ENCODE measurements at regions not wholly inside any gene's neighbourhood (a gene's known extent, or its start where the extent isn't known, plus 50 kb on each side); places are given as distances from the start of the nearest gene placed in this dataset.
A peak's percentile ranks its signal among the peaks of the same experiment; 100 is the strongest.
"Not testable (repeated sequence)": the region's sequence is repeated elsewhere in the genome, so short reads cannot be mapped to it uniquely, and the experiment has no call there.

DNA sequence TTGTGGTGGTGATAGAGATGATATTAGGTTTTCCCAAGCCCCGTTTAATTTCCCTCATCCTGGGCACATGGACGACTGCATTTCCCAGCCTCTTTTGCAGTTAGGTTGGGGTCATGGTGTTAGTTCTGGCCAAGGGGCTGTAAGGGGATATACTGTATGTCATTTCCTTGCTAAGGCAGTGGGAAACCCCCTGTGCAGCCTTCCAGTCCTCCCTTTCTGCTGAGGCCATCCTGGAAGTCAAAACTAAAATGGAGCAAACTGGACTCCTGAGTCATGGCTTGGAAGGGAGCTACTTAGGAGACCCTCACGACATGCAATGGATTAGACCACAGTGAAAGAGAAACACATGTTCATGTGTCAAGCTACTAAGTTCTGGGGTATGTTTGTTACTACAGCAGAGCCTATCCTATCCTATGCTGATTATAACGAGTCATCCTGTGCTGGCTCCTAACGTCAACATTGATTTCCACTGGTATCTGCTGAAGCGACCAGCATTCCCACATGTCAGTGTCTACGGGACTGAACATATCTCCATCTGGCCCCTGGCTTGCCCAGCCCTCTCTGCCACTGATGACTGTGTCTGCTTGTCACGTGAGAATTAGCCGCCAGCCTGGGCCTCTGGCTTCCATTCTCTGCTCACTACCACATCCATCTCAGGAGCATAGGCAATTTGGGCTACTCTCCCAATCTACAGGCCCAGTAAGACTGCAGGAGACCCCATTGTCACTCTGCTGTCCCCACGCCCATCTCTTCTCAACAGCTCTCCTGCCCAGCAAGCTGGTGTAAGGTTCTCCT, 85.6 kb upstream of the MEF2A start:
- no peak for DNase-seq
- no peak for ATAC-seq

DNA sequence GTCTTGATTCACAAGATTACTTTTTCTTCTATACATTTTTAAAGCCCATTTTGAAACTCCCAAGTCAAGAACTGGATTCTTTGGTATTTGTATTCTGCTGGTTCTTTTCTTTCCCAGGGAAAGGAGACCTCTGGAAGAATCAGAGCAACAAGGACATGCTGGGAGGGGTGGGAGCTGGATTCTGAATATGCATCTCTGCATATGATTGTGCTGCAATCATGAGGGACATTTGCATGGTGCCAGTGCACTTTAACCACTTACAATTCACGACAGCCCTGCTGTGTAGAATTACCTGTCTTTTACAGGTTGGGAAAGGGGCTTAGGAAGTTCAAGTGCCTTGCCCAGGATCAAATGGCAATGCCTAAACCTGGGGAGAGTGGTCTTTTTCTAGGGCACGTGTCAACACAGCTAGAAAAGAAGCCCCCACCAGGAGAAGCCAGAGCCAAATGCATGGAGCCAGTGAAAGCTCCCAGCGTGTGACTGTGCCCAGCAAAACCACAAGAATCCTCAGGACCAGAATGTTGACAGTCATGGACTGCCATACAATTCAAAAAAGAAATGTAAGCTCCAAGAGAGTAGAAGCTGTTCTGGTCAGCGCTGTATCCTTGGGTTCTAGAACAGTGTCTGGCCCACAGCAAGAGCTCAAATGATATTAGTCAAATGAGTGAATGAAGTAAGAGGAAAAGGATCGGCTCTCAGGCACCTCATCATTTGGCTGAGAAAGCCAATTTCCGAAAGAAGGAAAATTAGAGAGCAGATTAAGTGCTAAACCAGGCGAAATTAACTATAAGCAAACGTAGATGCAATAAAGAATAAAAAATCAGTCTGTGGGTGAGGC, 84.5 kb upstream of the MEF2A start:
- no peak for DNase-seq
- ATAC-seq, result no peak
- intact Hi-C loops (cut with DNase I, micrococcal nuclease), result no loop called here

More for the DNA sequence above, 85.6 kb upstream of the MEF2A start:
- intact Hi-C loops (cut with DNase I, micrococcal nuclease), result no loop called here

DNA sequence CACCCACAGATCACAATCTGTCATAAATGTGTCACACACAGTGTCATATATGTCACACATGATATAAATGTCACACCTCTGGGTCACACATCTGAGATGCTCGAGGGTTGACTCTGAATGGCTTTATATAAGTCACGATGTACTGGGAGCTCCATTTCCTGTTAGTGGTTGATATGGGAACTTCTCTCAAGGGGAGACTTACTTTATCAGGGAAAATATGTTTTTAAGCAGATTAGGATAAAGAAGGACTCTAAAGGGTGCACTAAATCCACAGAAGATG, 83.9 kb upstream of the MEF2A start:
- DNase-seq (no peak), ATAC-seq (no peak)
- intact Hi-C loops (cut with DNase I, micrococcal nuclease), result no loop called here

DNA sequence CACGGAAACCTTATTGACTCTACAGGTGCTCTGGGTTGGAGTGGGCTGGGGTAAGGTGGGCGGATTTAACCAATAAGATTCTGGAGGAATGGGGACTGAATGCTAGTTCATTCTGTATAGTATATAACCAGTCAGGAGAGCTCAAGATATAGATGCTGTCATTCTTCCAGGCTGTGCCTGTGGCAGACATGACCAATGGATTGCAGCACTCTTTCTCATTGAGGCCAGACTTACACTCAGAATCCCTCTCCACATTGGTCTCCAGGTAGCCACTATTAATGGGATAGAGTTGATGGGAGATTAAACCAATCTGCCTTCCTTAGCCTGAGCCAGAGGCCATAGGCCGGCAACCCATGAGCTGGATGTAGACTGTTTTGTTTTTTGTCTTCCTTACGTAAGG, 82.8 kb upstream of the MEF2A start:
- intact Hi-C loops (cut with DNase I, micrococcal nuclease), result no loop called here
- no peak for DNase-seq
- ATAC-seq, result no peak

DNA sequence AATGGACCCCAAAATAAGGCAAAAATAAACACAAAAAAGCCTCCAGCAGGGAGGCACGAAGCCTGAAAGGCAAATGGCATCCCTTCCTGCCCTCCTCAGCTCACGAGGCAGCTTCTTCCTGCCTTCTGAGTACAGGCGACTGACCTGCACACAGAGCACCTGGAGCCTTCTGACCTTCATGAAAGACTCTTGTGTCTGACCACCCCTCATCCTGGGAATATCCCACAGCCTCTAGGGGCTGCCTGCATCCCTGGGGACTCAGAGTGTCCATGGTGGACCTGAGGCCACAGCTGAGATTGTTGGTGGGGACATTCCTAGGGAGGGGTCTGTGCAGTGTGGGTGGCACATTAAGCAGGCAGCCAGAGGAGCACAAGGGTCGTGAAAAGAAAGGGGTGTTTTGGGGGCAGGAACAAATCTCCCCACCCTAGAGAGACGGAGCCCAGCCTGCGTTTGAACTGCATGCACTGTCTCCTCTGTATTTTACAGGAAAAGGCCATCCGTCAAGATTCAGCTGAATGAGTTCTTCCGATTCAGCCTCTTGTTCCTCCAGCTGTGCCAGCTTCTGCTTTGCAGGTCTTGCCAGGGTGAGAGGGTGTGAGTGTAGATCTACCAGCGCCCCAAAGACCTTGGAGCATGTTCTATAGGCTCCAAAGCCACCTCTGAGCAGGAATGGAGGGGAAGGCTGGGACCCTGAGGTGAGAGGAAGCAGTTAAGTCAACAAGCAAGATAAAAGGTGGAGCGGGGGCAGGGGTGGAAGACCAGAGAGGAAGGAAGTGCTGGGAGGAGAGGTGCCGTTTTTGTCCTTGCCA, 80.4 kb upstream of the MEF2A start:
- DNase-seq, result no peak
- intact Hi-C loops (cut with DNase I, micrococcal nuclease), result no loop called here
- peak; percentile 3 for ATAC-seq

DNA sequence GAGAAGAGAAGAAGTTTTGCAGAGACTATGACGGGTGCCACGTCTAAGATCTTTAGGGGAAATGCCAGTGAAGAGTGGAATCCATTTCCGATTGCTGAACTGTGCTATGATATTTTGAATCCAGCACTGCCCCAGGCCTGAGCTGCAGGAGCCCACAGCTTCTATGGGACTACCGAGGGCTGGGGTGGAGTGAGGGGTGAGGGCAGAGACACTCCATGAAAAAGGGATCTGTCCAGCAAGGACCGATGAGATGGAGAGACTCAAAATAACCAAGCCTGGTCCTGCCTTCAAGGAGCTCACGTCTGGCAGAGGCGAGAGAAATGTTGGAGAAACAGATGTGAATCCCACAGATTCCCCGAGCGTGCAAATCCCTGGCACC, 79.8 kb upstream of the MEF2A start:
- intact Hi-C loops (cut with DNase I, micrococcal nuclease), result no loop called here
- peak; percentile 21 for ATAC-seq
- no peak for DNase-seq

DNA sequence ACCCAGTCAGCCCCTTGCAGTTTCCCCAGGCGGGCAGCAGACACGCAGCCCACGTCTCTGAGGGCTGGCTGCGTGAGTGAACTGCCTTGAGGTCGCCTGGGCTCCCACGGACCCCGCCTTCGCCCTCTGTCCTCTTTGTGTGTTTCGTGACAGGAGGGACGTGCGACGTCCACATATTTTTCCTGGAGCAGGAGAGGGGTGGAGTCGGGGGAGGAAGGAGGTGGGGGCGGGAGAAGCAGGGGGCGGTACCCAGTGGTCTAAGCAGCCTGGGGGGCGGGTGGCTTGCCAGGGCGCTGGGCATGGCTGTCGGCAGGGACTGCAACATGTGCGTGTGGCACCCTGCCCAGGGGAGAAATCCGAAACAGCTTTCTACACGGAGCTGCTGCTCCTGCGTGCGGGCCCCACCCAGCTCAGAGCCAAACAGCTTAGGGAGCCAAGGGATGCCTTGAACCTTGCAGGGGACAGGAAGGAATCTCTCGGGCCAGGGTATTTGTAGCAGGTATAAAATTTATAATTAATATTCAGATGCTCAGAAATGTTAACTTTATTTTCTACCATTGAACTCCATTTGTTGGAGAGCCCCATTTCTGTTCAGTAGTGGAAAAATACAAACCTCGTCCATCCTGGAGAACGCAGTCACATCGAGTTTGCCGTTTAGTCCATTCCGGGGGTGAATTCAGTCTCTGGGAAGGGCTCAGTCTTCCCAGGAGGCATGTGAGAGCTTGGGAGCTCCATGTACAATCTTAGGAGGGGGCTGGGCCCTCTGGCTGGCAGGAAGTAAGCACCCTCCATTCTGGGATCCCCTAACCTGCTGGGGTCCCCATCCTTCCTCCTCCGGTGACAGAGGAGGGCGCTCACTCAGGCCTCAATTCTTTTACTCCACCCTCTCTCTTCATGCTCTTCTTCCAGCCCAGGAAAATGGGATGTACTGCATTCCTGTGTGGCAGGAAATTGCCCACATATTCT, 79.1 kb upstream of the MEF2A start:
- ATAC-seq (peak; percentile 91), DNase-seq (peak; percentile 67 to 69)
- intact Hi-C loops (cut with DNase I, micrococcal nuclease), result no loop called here

DNA sequence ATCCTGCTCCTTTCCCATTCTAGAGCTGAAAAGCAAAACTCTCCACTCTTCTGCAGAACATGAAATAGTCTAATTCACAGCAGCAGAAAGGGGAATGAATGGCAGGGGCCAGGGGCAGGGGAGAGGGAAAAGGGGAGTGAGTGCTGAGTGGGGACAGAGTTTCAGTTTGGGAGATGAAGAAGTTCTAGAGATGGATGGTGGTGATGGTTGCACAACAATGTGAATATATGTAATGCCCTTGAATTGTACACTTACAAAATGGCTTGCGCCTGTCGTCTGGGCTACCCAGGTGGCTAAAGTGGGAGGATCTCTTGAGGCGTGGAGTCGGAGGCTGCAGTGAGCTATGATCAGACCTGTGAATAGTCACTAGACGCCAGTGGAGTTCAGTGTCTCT, 78.5 kb upstream of the MEF2A start:
- intact Hi-C loops (cut with DNase I, micrococcal nuclease), result no loop called here
- DNase-seq, result no peak
- ATAC-seq, result no peak

DNA sequence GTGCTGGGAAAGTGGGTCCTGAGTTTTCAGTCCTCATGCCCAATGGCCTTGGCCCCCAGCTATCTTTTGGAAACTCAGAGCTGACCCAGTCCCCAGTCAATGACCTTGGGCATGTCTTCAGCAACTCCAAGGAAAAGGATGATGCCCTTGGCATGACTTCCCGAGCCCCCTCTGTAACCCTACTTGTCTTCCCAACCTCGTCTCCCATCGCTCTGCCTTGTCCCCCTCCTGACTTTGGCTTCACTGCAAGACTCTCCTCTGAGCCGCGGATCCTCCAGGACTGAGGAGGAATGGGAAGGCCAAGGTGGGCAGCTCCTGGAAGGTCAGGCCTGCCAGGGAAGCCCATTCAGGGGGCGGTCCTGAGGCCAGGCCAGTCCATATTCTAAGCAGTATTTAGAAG, 73.5 kb upstream of the MEF2A start:
- DNase-seq (no peak), ATAC-seq (no peak)
- intact Hi-C loops (cut with DNase I, micrococcal nuclease), result no loop called here

DNA sequence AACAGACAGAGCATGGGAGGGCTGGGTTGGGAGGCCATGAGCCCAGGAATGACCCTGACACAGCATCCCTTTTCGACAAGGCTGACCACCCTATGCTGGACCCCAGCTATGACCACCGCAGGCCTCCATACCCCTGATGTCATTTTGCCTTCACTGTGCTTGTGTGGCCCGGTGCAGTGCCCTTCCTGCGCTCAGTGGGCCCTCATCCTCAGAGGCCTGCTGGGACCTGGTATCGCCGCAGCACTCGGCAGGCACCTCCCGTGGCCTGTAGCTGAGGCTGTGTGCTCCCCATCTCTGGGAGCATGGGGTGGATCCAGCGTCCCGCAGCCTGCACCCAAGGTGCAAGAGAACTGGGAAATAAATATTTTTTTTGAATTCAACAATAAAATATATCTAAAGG, 73.1 kb upstream of the MEF2A start:
- DNase-seq (no peak), ATAC-seq (no peak)
- intact Hi-C loops (cut with DNase I, micrococcal nuclease), result no loop called here

DNA sequence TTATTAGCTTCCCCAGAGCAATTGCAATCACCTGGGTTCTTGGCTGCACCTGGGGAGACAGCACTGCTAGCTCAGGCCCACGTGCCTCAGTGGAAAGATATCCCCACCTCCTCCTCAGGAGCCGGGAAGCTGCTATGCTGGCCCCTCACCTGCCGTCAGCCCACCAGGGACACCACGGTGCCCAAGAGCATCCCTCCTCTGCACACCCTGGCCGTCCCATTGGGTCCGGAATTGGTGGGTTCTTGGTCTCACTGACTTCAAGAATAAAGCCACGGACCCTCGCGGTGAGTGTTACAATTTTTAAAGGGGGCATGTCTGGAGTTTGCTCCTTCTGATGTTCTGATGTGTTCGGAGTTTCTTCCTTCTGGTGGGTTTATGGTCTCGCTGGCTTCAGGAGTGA, 72.3 kb upstream of the MEF2A start:
- DNase-seq (no peak), ATAC-seq (no peak)
- intact Hi-C loops (cut with DNase I, micrococcal nuclease), result no loop called here

DNA sequence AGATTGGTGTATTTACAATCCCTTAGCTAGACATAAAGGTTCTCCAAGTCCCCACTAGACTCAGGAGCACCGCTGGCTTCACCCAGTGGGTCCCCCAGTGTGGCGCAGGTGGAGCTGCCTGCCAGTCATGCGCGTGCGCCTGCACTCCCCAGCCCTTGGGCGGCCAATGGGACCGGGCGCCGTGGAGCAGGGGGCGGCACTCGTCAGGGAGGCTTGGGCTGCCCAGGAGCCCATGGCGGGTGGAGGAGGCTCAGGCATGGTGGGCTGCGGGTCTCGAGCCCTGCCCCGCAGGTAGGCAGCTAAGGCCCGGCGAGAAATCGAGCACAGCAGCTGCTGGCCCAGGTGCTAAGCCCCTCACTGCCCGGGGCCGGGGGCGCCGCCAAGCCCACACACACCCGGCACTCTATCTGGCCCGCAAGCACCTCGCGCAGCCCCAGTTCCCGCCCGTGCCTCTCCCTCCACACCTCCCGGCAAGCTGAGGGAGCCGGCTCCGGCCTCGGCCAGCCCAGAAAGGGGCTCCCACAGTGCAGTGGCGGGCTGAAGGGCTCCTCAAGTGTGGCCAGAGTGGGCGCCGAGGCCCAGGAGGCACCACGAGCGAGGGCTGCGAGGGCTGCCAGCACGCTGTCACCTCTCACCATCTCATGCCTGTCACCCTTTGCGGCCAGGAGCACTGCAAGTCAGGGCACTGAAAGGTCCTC, 71.1 kb upstream of the MEF2A start:
- not testable (repeated sequence) for ATAC-seq, DNase-seq

DNA sequence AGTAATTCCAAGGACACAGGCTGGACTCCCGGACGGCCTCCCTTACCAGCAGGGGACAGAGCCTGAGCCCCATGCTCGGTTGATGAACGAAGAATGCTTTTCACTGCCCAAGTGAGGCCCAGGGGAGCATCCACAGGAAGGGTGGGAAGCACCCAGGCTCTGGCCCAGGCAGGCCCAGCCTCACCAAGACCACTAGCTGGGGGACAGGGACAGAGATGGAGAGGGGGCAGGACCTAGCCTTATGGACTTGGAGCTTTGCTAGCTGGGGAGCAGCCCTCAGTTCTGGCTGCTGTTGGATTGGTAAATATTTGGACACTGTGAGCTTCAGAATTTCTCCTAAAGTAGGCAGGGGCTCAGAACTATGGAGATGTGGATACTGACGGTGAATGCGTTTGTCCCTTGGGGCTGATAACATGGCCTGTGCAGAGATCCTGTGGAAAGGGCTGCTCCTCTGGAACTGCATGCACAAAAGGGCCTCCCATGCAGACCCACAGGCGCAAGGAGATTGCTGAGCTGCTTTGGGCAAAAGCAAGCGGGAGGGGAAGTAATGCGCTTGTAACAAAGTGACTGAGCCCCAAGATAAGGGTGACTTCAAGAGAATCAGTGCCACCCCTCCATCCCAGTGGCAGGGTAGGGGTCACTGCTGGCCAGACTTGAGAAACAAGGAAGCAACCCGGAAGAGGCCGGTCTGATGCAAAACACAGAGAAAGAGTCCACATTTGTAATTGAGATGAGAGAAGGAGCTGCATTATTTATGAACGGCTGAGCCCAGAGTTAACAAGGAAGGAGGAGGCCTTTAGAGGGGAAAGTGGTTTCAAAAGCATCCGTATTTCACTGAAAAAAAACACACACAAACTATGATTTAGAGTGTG, 70.1 kb upstream of the MEF2A start:
- DNase-seq, result no peak
- no peak for ATAC-seq
- intact Hi-C loops (cut with DNase I, micrococcal nuclease), result no loop called here

More for the DNA sequence above, 71.1 kb upstream of the MEF2A start:
- intact Hi-C loops (cut with DNase I, micrococcal nuclease), result not testable (repeated sequence)

DNA sequence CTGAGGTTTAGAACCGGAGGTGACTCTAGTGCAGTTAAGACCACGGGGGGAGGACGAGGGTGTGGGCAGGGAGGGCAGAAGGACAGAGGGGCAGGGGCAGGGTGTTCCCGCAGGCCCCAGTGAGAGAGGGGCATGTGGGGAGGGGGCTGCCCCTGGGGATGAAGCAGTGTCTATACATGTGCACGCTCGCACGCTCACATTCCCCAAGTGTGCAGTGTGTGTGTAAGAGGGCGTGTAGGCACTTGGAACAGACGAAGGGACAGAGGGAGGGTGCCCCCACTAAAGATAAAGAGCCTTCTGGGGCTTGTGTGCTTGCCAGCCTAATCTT, 69.5 kb upstream of the MEF2A start:
- ATAC-seq (no peak), DNase-seq (no peak)
- intact Hi-C loops (cut with DNase I, micrococcal nuclease), result no loop called here

DNA sequence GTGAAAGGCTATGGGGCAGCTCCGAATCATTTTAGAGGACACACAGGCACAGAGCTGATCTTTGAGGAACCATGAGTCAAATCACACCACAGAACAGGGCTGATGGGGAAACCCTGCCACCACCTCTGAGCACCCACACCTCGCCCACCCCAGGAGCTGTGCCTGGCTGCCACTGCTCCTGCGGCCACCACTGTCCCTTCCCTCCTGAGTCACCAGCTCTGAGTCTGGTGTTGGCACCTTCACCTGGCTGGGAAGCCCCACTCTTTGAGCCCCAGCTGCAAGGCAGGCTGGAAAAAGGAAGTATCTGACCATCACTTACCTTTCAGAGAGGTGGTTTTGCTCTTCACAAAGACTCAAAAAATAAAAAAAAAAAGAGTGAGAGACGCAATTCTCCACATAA, 63.6 kb upstream of the MEF2A start:
- ATAC-seq (no peak), DNase-seq (no peak)
- intact Hi-C loops (cut with DNase I, micrococcal nuclease), result no loop called here

DNA sequence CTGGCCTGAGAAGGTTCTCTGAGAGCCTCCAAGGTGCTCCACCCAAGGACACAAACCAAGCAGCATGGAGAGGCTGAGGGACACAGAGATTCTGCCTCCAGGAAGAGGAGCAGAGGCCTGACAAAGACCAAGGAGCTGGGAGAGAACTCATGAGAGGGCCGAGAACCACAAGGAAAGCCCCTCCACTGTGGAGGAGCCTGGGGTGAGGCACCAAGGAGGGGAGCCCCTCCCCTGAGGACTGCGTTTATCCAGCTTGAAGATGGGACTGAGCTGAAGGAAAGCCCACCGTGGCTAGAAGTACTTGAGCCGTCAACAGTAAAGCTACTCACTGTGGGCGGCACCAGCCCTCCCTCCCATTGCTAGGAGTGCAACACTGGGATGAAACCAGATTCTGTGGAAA, 63.1 kb upstream of the MEF2A start:
- intact Hi-C loops (cut with DNase I, micrococcal nuclease), result no loop called here
- no peak for DNase-seq
- no peak for ATAC-seq

DNA sequence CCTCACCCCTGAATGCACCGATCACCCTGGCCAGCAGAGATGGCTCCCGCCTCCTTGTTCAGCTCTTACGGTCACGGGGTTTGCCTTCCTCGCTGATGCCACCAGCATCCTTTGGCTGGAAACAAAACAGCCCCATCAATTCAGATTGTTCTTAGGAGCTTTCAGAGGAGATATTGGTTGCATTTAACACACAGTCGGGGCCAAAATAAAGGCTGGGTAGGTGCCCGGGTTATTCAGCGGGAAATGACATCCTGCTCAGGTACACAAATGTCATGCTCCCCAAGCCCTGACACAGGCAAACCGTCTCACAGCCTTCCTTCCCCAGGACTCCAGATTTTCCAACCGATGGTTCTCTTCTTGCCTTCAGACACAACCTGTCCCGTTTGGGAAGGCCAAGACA, 62.4 kb upstream of the MEF2A start:
- DNase-seq (no peak), ATAC-seq (no peak)
- intact Hi-C loops (cut with DNase I, micrococcal nuclease), result no loop called here

Measured in left colon (tissue), 2 donors.